SK-N-MC (cell line): ENCODE measurements at regions not wholly inside any gene's neighbourhood (a gene's known extent, or its start where the extent isn't known, plus 50 kb on each side); places are given as distances from the start of the nearest gene placed in this dataset.

Source experiments
- EZH2 ChIP-seq: fragments of 200-600 bp; sonication (generic); IDR thresholded peaks from one replicate; pipeline ENCODE4 v1.6.1; 2017; ENCODE audit warnings: antibody characterized with exemption
- FOXP2 ChIP-seq: optimal IDR thresholded peaks from 2 replicates; pipeline ENCODE3; 2011; ENCODE audit warnings: mild to moderate bottlenecking, moderate library complexity; ENCODE audit not compliant: insufficient read depth; ENCODE audit errors: extremely low read length, control extremely low read depth
- POLR2AphosphoS5 ChIP-seq: IDR thresholded peaks from 2 replicates; pipeline ENCODE4 v1.6.1; 2012; ENCODE audit warnings: mild to moderate bottlenecking, low read depth, low read length, borderline replicate concordance

DNA sequence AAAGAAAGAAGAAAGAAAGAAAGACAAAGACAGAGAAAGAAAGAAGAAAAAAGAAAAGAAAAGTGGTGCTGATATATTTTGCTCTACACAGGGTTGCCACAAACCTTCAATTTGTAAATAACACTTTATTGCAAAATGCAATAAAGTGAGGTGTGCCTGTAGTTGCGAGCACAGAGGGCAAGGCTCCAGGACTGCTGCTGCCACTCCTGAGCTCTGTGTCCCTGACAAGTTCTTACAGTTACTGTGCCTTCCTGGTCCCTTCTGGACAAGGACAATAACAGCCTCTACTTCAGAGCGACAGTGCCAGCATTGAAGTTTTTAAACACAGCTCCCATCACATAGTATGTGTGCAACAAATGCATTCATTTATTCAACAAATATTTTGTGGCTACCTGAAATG, 148.1 kb downstream of the AXIN2 start:
- no peak for TF ChIP-seq EZH2
- TF ChIP-seq POLR2AphosphoS5 = no peak
- TF ChIP-seq FOXP2 = no peak
